ENCODE measurements at regions not wholly inside any gene's neighbourhood (a gene's known extent, or its start where the extent isn't known, plus 50 kb on each side); places are given as distances from the start of the nearest gene placed in this dataset.
"Not testable (repeated sequence)": the region's sequence is repeated elsewhere in the genome, so short reads cannot be mapped to it uniquely, and the experiment has no call there.

DNA sequence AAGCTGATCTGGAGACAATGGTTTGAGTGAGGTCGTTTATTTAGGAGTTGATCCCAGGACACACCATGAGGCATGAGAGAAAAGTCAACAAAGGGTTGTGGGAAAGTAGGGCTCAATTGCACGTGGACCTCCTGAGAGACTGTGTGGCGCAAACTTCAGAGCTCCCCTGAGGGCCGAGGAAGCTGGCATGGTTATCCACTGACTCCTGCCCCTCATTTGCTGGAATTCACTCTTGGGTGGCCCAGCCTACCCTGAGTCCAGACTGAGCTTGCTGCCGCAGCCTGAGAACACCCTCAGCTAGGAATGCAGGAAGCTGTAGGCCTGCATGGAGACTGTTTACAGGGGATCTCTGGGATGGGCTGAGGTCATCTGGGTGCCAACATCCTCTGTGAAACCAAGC lies 301.0 kb downstream of the RWDD3 start:
- no peak for FAIRE-seq

DNA sequence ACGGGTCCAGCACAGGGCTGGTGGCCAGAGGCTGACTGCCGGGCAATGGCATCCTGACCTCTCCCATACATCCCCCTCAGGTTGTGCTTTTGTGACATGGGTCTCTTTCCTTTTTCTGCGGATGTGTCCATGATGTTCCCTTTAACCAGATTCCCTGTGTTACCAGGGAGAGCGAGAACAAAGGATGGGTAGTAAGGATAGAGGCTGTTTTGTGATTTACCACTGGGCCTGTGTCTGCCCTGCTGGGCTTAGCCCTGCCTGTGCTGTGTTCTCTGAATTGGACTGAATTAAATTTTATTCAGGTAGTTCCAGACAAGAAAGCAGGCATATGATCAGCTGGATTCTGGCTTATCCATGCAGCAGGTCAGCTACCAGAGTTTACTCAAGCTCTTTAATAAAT lies 301.6 kb downstream of the RWDD3 start:
- no peak for FAIRE-seq

DNA sequence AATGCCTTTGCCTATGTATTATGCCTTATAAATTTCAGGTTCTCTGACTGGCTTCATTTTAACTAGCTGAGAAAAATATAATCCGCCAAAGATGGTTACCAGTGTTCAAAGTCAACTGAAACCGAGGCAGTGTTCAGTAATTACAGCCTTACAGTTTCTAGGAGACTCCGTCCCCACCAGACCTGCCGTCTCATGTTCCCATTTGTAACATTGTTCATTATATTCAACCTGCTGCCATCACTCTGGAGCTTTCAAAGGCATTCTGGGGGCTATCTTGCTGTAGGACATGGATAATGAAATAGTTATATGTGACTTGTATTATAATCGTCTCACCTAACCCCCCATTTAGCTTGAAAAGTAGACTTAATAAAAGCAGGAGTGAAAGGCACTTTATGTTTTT lies 302.5 kb downstream of the RWDD3 start:
- no peak for FAIRE-seq

DNA sequence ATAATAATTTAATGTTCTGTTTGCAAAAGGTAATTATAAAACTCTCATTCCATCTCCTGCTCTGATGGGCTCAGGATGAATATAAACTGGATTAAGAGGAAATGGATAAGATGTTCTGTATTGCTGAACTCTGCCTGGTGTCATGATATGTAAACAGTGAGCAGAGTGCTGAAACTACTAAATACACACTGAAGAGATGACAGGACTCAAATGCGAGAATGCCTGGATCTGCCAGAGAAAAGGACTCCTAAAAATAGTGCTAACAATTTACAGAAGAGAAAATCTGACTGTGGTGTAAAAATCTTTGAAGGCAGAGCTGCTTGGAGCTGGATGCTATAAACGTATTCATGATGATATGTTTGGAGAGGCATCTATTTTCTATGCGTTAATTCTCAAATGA lies 303.2 kb downstream of the RWDD3 start:
- FAIRE-seq = no peak

DNA sequence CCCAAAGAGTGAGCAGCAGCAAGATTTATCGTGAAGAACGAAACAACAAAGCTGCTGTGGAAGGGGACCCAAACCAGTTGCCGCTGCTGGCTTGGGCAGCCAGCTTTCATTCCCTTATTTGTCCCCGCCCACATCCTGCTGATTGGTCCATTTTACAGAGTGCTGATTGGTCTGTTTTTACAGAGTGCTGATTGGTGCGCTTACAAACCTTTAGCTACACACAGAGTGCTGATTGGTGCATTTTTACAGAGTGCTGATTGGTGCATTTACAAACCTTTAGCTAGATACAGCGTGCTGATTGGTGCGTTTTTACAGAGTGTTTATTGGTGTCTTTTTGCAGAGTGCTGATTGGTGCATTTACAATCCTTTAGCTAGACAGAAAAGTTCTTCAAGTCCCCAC lies 304.2 kb downstream of the RWDD3 start:
- FAIRE-seq = not testable (repeated sequence)

DNA sequence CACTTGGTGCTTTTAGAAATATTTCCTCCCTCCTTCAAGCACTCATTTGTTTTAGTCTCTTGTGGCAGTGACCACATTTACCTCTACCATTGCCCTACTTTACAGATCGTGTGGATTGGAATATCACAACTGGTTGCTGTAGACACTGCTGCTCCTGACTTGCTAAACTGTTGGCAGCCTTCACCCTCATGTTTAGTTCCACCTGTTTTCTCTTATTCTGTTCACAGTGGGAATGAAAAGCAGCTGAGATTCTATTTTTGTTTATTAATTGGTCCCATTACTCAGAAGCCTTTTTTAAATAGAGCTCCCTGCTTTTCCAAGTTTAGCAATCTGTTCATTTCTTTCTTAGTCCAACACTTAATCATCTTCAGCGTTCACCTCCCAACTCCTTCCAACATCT lies 308.9 kb downstream of the RWDD3 start:
- no peak for FAIRE-seq

DNA sequence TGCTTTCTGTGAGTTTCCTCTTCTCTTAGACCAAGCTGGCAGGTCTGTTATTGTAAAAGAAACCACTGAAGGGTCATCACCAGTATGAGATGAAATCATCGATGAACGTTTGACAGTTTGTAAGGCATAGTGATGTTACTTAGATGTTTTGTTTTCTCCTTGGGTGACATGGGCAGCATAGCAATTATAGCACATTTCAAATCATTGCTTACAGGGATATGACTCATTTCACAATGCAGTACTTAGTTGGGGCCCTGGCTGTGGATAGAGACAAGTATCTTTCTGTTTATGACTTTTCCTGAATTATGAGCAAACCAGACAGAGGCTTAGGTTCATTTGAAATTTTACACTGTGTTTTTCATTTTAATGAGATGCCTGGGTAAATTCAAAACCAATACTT lies 313.0 kb downstream of the RWDD3 start:
- FAIRE-seq = no peak

DNA sequence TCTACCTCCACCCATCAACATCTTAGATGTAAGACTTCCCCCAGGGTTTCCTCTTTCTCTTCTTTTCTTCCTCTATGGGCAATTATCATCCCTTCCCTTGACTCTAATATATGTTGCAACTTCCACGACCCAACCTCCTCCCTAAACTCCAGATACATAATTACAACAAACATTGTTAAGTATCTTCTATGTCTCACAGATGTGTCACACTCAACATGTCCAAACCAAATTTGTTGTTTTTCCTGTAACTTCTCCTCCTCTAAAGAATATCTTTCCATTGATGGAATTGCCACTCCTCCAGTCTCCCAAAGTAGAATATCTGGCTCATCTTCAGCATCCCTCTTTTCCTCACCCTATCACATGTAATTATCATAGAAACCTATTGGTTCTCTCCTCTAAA lies 314.2 kb downstream of the RWDD3 start:
- no peak for FAIRE-seq

DNA sequence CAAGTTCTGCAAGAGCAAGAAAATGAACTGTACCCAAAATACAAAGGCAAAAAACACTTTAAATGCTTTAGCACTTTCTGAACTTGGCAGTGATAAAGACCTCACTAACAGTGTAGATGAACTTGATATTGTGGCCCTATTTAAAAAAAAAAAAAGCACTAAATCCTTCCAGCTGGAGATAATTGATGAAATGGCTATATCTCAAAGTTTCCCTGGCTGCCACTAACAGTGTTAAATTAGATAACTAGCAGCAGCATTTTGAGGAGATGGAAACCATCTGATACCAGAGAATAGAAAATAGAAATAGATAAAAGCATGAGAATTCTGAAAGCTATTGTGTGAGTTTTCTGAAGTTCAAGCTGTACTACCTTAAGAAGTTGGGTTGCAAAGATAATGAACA lies 317.2 kb downstream of the RWDD3 start:
- no peak for FAIRE-seq

DNA sequence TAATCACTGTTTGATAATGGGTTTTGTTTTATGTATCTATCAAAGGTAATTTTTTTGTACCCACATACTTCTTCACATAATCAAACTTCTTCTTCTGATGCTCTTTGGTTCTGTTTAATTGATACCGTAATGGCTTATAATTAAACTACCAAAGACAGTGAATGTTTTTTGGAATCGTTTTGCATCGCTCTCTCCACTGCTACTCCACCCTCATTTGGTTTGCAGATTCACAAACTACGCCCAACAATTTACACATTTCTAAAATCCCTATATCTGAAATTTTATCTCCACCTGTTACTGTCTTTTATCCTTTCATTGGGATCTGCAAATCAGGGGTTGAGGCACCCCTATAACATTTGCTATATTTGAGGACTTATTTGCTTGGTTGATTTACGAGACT lies 319.6 kb downstream of the RWDD3 start:
- FAIRE-seq = no peak

DNA sequence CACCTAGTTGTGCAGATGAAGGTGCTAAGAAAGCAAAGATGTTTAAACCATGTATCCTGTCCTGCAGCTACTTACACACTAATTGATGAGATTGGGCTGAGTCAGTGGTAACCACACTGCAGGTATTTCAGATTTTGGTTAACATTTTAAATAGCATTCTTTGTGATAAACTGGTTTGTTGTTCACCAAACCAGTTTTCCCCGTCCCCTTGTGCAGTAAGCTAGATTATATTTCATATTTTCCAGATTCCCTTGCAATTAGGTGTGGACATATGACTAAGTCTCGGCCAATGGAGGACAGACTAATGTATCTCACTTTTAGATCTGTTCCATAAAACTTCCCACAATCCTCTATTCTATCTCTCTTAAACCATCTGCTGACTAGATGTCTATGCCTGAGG lies 320.4 kb downstream of the RWDD3 start:
- FAIRE-seq = no peak

DNA sequence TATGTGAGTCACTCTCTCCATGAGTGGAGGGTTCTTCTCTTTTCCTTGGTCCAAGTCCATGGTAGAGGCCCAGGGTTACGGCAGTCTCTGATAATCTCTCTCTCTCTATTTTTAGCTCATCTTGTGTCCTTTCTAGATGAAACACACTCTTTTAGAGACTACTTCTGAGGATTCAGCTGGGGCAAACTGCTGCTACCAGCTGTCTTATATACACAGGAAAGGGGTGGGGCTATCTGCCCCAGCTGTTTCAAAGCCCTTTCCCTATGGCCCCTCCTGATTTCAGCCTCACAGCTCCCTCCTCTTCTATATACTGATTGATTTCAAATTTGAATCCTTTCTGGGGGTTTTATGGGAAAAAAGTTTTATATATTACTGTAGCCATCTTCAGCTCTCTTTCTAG lies 324.8 kb downstream of the RWDD3 start:
- no peak for FAIRE-seq

DNA sequence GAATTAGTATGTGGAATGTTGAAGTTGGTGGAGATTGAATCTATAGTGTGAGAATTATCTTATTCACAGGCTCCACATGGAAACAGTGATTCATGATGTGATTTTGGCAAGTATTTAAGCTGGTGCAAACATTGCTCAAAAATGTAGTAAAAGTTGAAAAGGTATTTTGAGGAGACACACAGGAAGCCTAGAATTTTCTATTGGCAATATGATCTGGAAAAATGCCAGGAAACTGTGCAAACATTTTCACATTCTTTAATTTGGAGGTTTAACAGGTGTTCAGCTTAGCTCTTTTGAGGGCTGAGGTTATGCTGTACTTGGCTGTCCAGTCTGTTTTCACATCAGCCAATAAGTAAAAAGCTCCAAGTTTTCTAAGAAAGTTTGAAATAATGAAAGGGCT lies 327.3 kb downstream of the RWDD3 start:
- FAIRE-seq = no peak

DNA sequence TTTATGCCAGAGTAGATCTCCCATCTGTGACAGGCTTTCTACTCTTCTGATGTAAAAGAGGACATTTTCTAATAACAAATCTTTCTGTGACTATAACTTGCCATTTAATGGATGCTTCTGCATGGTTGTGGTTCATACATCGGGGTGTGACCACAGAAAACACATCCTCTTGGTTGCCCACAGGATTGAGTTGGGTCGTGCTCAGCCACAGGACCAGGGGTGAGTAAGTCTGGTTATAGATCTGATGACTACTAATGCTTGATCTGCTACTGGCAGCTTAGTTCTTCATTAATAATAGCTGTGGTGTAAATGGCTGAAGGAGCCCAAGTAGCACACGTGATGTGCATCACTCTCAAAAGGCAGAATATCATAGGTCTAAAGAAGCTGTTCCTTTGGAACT lies 328.2 kb downstream of the RWDD3 start:
- FAIRE-seq = no peak

DNA sequence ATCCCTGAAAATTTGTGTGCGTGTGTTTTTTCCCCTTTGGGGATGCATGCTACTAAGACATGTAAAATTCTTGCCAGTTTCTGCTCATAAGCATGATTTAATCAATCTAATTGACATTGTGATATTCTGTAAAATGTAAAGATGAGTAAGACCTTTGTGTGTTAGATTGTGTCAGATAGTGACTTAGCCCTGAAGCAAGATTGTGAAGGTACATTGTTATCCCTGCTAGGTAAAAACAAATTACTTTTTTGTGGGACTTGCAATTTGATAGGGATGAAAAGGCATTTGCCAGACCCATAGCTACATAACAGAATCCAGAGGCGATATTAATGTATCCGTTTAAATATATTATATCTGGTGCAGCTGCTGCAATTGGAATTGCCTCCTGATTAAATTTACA lies 338.0 kb downstream of the RWDD3 start:
- no peak for FAIRE-seq

DNA sequence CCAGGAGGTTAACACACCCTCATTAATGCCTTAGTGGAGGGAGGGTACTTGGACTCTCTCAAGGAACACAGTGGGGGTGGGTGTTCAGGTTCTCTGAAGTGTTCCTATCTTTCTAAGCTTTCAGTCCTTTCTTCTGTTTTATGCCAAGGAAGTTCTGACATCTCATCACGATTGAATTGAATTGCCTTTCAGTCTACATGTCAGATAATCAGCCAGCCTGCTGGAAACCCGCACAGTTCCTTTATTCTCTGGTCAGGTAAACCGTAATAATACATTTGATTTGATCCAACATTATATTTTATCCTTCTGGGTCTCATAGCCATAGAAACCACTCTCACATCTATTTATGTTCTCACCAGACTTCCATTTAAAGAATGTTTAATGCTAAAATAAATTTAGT lies 339.0 kb downstream of the RWDD3 start:
- no peak for FAIRE-seq

DNA sequence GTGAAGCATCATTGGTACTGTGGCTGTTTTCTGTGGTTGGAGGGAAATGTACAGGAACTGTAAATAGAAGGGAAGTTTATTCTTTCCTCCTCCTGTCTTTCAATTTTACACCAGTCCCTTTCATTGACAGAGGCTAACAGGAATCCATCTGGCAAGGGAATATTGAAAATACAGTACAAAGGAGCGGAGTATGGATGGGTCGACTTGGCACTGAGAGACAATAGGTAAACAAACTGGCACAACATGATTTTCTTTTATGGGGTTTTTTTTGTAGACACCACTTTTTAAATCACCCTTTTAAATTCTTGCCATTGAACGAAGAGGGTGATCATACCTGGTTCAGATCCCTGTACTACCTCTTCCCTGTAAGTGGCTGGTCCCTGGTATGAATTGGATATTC lies 341.3 kb downstream of the RWDD3 start:
- no peak for FAIRE-seq

DNA sequence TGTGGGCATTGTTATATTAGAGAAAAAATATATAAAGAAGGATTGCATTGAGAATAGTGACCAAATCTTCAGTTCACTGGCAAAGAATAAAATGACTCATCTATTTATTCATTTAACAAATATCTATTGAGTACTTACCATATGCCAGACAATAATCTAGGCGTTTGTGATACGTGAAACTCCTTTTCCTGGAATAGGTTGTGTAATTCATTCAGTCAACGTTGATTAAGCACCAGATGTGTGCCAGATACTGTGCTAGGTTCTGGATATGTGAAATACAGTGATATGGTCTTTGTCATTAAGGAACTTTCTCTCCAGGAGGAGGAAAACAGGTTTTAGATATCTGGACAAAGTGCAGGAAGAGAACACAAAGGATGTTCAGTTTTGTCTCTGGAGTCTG lies 344.5 kb downstream of the RWDD3 start:
- no peak for FAIRE-seq

DNA sequence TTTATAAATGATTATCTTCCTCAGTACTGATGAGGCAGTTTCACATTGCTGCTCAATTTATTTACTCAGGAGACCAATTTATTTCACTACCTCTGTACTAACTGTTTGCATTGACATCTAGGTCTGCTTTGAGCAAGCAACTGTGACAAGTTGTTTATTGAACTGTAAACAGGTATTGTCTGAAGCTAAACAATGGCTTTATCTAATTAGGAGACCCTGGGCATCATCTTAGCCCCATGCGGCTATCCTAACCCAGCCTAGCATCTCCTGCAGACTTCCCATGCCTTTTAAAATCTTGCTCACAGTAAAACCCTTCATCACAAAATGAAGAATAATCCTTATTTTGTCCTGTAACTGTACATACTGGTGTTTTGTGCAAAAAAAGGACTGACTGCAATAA lies 348.2 kb downstream of the RWDD3 start:
- no peak for FAIRE-seq

DNA sequence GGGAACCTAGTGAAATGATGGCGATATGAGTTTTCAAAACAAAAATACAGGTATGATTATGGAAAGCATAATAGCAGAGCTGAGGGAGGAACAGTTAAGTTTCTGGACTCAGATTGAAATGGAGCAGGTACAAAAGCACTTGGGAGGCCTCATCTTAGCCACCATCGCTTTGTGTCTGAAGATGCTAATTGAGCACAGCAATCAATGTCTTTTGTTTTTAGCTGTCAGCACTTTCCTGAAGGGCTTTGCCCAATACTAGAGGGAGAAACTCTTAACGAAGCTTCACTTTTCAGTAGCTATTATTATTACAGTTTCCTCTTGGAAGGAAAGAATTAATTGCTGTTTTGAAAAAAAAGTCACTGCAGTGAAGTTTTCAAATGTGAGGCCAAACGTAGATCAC lies 348.7 kb downstream of the RWDD3 start:
- no peak for FAIRE-seq

DNA sequence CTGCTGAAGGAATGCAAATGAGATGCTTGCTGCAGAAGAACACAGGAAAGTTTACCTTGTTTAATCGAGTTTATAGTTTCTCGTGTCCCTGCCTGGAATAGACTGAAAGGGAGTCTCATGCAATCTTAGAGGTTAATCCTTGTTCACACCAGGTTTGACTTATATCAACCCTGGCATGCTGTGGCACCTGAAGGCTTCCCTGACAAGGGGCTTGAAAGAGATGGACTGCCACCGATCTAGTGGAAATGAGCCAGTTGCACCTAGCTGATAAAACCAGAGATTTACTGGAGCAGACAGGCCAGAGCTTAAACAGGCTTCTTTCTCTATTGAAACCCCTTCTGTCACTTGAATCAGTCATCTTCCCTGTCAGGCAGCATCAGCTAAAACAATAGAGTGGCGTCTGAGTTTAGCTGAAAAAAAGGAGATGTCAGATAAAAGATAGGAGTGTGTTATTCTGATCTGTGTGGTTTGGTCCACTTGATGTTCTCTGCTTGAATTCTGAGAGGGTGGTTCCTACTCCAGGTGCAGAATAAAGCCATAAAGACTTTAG lies 349.7 kb downstream of the RWDD3 start:
- FAIRE-seq = no peak

DNA sequence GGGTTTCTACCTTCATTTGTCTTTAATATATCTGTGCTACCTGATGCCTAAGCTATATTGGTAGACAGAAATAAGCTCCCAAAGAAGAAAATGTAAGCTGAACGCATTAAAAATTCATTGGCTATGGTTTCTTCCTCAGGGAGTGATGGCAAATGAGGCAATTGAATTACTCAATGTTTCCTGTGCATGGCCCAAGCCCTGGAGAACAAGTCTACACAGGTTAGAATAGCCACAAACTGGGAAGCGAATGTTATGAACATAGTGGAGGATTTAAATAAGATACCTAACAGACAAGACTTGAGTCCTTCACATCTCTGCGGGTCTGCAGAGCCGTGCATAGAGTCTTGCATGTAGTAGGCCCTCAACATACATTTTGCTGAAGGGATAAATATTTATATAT lies 350.3 kb downstream of the RWDD3 start:
- FAIRE-seq = no peak

DNA sequence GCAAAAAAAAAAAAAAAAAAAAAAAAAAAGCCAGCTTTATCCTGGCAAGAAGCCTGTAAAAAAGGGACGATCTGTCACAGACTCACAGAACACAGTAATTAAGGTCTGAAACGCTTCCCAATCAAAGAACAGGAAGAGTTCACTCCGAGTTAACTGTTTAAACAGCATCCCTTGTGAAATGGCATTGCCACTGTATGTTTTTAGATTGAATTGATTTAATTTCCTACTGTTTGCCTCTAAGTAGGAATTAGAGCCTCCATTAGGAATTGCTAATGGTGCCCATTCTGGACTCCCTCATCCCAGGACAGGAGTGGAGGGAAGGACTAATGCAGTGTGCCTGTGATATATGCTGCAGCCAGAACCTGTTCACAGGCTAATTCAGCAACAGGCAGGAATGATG lies 370.8 kb downstream of the RWDD3 start:
- no peak for FAIRE-seq

DNA sequence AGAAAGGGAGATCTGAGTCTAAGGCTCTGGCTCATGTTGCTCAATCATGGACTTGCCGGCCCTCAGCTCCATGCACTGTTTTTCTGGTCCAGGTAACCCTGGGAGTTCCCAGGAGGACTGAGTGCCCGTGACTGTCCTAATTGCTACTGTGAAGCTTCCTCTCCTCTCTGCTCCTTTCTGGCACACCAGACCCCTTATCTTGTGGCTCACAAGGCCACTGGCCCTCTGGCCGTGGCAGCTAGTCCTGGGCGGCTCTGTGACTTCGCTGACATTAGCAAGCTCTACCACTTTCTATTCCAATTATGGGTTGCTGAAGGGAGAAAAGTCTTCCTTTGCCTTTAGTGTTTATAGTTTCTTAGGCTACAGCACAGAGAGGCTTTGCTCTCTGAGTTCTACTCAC lies 380.2 kb downstream of the RWDD3 start:
- FAIRE-seq = no peak

DNA sequence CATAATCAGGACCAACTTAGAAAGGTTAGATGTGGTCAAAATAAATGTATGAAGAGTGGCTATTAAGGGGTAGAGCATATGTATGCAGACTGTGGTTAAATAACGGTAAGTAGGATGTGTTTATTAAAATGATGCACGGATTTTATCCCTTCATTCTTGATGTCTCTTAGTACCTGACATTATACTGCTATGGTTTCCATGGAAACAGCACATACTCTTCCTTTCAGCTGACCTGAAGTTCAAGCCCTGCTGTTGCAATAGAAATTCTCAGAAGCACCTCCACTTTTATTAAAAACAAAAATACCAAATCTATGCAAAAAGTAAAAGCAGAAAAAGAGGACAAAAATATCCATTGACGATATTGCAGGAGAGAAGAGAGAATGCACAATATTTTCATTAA lies 381.4 kb downstream of the RWDD3 start:
- no peak for FAIRE-seq

DNA sequence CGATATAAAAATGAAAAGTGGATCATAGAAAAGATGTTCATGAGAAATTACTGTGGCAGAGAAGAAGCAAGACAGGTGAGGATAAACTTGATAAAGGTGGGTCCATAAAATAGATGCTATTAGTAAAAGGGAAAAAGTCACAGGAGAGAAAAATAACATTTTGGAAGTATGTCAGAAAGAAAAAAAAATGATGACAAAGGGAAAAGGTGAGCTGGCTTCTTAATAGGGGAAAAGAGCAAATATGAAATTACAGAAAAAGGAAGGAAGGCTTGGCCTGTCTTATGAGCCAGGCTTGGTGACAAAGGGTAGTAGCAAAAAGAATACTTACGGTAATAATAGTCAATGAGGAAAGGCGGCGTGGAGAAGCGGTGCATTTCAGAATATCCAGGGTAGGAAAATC lies 386.1 kb downstream of the RWDD3 start:
- FAIRE-seq = no peak

All from endometrium (tissue), 2 donors.